Natural killer cell (primary cell): ENCODE measurements at regions not wholly inside any gene's neighbourhood (a gene's known extent, or its start where the extent isn't known, plus 50 kb on each side); places are given as distances from the start of the nearest gene placed in this dataset.

Experiments
- ATAC-seq, 3 donors: fragments of 150-1000 bp in 2 of 3; fragments of 200-7000 bp in 1 of 3; cut with Tn5 transposase; 1 replicate in 1 of 3; 2 replicates in 2 of 3; pipeline ENCODE4 v1.10.0; 2021; ENCODE audit warnings: mild to moderate bottlenecking in 2 of 3, moderate library complexity in 2 of 3
- DNase-seq, 2 donors: peaks; one replicate each; pipeline versions ENCODE4 v3.0.0 to v3.0.0-alpha.2; 2013 to 2021; ENCODE audit warnings: mixed read lengths in 1 of 2
- H3K27ac ChIP-seq: one replicate; pipeline ENCODE4 v1.5.1; 2013; ENCODE audit warnings: mild to moderate bottlenecking, low read length
- H3K27me3 ChIP-seq: one replicate; pipeline ENCODE4 v1.6.1; 2013; ENCODE audit warnings: low read length; ENCODE audit not compliant: control insufficient read depth, insufficient read depth
- H3K36me3 ChIP-seq: one replicate; pipeline ENCODE4 v1.6.1; 2013; ENCODE audit warnings: low read length; ENCODE audit not compliant: control insufficient read depth, insufficient read depth
- H3K4me1 ChIP-seq: one replicate; pipeline ENCODE4 v1.6.1; 2013; ENCODE audit warnings: low read length; ENCODE audit not compliant: control insufficient read depth, insufficient read depth
- H3K4me3 ChIP-seq: one replicate; pipeline ENCODE4 v1.5.1; 2013; ENCODE audit warnings: low read length
- H3K9me3 ChIP-seq: one replicate; pipeline ENCODE4 v1.6.1; 2013; ENCODE audit warnings: low read length; ENCODE audit not compliant: control insufficient read depth, insufficient read depth
- H3K27ac Mint-ChIP-seq, 2 donors: one replicate each; pipeline ENCODE4 v1.8.0; 2022; ENCODE audit warnings: mild to moderate bottlenecking in 2 of 2, mixed read lengths in 2 of 2, moderate library complexity in 1 of 2
- H3K27me3 Mint-ChIP-seq, 2 donors: one replicate each; pipeline ENCODE4 v1.8.0; 2022; ENCODE audit warnings: low read depth in 2 of 2, mixed read lengths in 2 of 2
- H3K36me3 Mint-ChIP-seq: one replicate; pipeline ENCODE4 v1.8.0; 2022; ENCODE audit warnings: mixed read lengths
- H3K4me1 Mint-ChIP-seq, 2 donors: one replicate each; pipeline ENCODE4 v1.8.0; 2022; ENCODE audit warnings: mixed read lengths in 2 of 2
- H3K4me3 Mint-ChIP-seq: one replicate; pipeline ENCODE4 v1.8.0; 2022; ENCODE audit warnings: mild to moderate bottlenecking, moderate library complexity, mixed read lengths
- H3K9me3 Mint-ChIP-seq, 2 donors: one replicate each; pipeline ENCODE4 v1.8.0; 2022; ENCODE audit warnings: mixed read lengths in 2 of 2
- CTCF ChIP-seq: fragments of 200-600 bp; IDR thresholded peaks from one replicate; pipeline ENCODE4 v1.8.0; 2022; ENCODE audit warnings: antibody characterized with exemption
- WGBS: methylation state at CpG from one replicate; pipeline ENCODE4 v1.1.7; 2013; ENCODE audit warnings: missing lambda C conversion rate; ENCODE audit not compliant: insufficient coverage; 5-methylcytosine and 5-hydroxymethylcytosine counted together
- intact Hi-C: fragments of 100-400 bp; cut with micrococcal nuclease; formaldehyde crosslinking; loops from one replicate; pipeline ENCODE4 v1.14.2; 2022

GRCh38 chr4:62896721-62897120 is 1512.5 kb downstream of the TECRL start:
- H3K9me3 ChIP-seq = peaks cover 18% of the 10 kb centered on the region
- no peaks in the 10 kb centered on the region for H3K27me3 Mint-ChIP-seq
- ATAC-seq (no peak), DNase-seq (no peak)
- H3K9me3 Mint-ChIP-seq = peaks cover 8 to 11% of the 10 kb centered on the region in 2 donors
- H3K4me1 Mint-ChIP-seq = no peaks in the 10 kb centered on the region
- H3K27ac Mint-ChIP-seq = no peak overlapping the region
- no peak overlapping the region for H3K4me3 ChIP-seq
- no peak overlapping the region for H3K27ac ChIP-seq
- H3K4me1 ChIP-seq = no peaks in the 10 kb centered on the region
- no peaks in the 10 kb centered on the region for H3K27me3 ChIP-seq
- 80% methylated on average over 3 of the region's 3 CpGs for WGBS
- TF ChIP-seq CTCF = no peak
- peaks cover 5% of the 10 kb centered on the region for H3K36me3 Mint-ChIP-seq
- intact Hi-C loops = no loop called here
- no peaks in the 10 kb centered on the region for H3K36me3 ChIP-seq
- no peak overlapping the region for H3K4me3 Mint-ChIP-seq

- intact Hi-C loops = no loop called here
- no peaks in the 10 kb centered on the region for H3K4me1 Mint-ChIP-seq
- ATAC-seq (no peak), DNase-seq (no peak)
- Histone ChIP-seq H3K36me3 (no peaks in the 10 kb centered on the region), H3K9me3 (no peaks in the 10 kb centered on the region), H3K27ac (no peak overlapping the region), H3K4me1 (no peaks in the 10 kb centered on the region), H3K4me3 (no peak overlapping the region), H3K27me3 (no peaks in the 10 kb centered on the region)
- no peaks in the 10 kb centered on the region for H3K27me3 Mint-ChIP-seq
- WGBS = 93% methylated on average over 3 of the region's 3 CpGs
- TF ChIP-seq CTCF = no peak
- no peak overlapping the region for H3K4me3 Mint-ChIP-seq
- peaks cover 13 to 17% of the 10 kb centered on the region in 2 donors for H3K9me3 Mint-ChIP-seq
- H3K36me3 Mint-ChIP-seq = no peaks in the 10 kb centered on the region
- H3K27ac Mint-ChIP-seq = no peak overlapping the region
Measured at GRCh38 chr4:62881901-62882300, 1527.3 kb downstream of the TECRL start.

GRCh38 chr4:62881210-62881609 is 1528.0 kb downstream of the TECRL start:
- no peak for TF ChIP-seq CTCF
- no CpG with 5 or more reads among the region's 2 CpGs for WGBS
- no peak overlapping the region for H3K4me3 Mint-ChIP-seq

GRCh38 chr4:62872856-62873255 is 1536.4 kb downstream of the TECRL start:
- no peak overlapping the region for H3K4me3 ChIP-seq
- DNase-seq = no peak
- H3K36me3 ChIP-seq = no peaks in the 10 kb centered on the region
- Mint-ChIP-seq H3K9me3 (peaks cover 7 to 20% of the 10 kb centered on the region in 2 donors), H3K27me3 (no peaks in the 10 kb centered on the region), H3K36me3 (no peaks in the 10 kb centered on the region), H3K27ac (no peak overlapping the region), H3K4me3 (no peak overlapping the region), H3K4me1 (no peaks in the 10 kb centered on the region)
- no peaks in the 10 kb centered on the region for H3K4me1 ChIP-seq
- 80% methylated on average over 1 of the region's 3 CpGs for WGBS
- no peak for TF ChIP-seq CTCF
- intact Hi-C loops = no loop called here
- no peak overlapping the region for H3K27ac ChIP-seq
- H3K9me3 ChIP-seq = no peaks in the 10 kb centered on the region
- ATAC-seq = no peak
- no peaks in the 10 kb centered on the region for H3K27me3 ChIP-seq

More at GRCh38 chr4:62881210-62881609, 1528.0 kb downstream of the TECRL start:
- H3K4me1 ChIP-seq = no peaks in the 10 kb centered on the region
- DNase-seq = no peak
- H3K27ac ChIP-seq = no peak overlapping the region
- H3K9me3 Mint-ChIP-seq = peaks cover 10 to 15% of the 10 kb centered on the region in 2 donors
- no peaks in the 10 kb centered on the region for H3K27me3 Mint-ChIP-seq
- no peak overlapping the region for H3K27ac Mint-ChIP-seq
- no peaks in the 10 kb centered on the region for H3K9me3 ChIP-seq
- H3K27me3 ChIP-seq = no peaks in the 10 kb centered on the region
- no peaks in the 10 kb centered on the region for H3K36me3 ChIP-seq
- no peak for ATAC-seq
- intact Hi-C loops = no loop called here
- H3K36me3 Mint-ChIP-seq = no peaks in the 10 kb centered on the region
- H3K4me3 ChIP-seq = no peak overlapping the region
- H3K4me1 Mint-ChIP-seq = no peaks in the 10 kb centered on the region
